IMR-90 (cell line): ENCODE measurements at regions not wholly inside any gene's neighbourhood (a gene's known extent, or its start where the extent isn't known, plus 50 kb on each side); places are given as distances from the start of the nearest gene placed in this dataset.

Experiments used
- ATAC-seq: fragments of 200-7000 bp; cut with Tn5 transposase; 2 replicates; pipeline ENCODE4 v1.9.1; 2020; ENCODE audit warnings: low read depth, mild to moderate bottlenecking, moderate library complexity
- BruUV-seq: library from RNA; stranded (reverse); fragments of 400-500 nt; replicated peaks from 2 replicates; lab custom pipeline; 2021; lab: Mats Ljungman, UMichigan
- CTCF ChIA-PET: fragments of 300-600 bp; formaldehyde crosslinking; extraction: SDS; loops from one replicate; lab custom pipeline; 2021; ENCODE audit warnings: antibody characterized with exemption; lab: Yijun Ruan, JAX
- POLR2A ChIA-PET: fragments of 300-600 bp; sonication (Branson Sonifier 250); formaldehyde crosslinking; loops from one replicate; lab custom pipeline; 2022; ENCODE audit warnings: antibody characterized with exemption; ENCODE audit not compliant: unreplicated experiment; lab: Charles Lee
- DNase-seq: peaks from one replicate; pipeline ENCODE4 v3.0.0; 2013
- H2AFZ ChIP-seq: replicated peaks from 2 replicates; pipeline ENCODE3; 2013; ENCODE audit warnings: low read length, mild to moderate bottlenecking; ENCODE audit not compliant: poor library complexity
- H2AK5ac ChIP-seq: 2 replicates; pipeline ENCODE4 v1.6.1; 2013; ENCODE audit warnings: low read depth, low read length, inconsistent platforms
- H2AK9ac ChIP-seq: replicated peaks from 2 replicates; pipeline ENCODE3; 2013; ENCODE audit warnings: mild to moderate bottlenecking, low read depth, low read length, moderate library complexity; ENCODE audit not compliant: poor library complexity
- H2BK120ac ChIP-seq: 2 replicates; pipeline ENCODE4 v1.6.1; 2013; ENCODE audit warnings: low read depth, low read length, inconsistent platforms
- H2BK15ac ChIP-seq: 3 replicates; pipeline ENCODE4 v1.6.1; 2013; ENCODE audit warnings: low read depth, low read length, inconsistent platforms
- H2BK20ac ChIP-seq: 2 replicates; pipeline ENCODE4 v1.6.1; 2013; ENCODE audit warnings: low read depth, mild to moderate bottlenecking, inconsistent platforms, low read length, moderate library complexity
- H2BK5ac ChIP-seq: 2 replicates; pipeline ENCODE4 v1.6.1; 2013; ENCODE audit warnings: mild to moderate bottlenecking, low read depth, low read length, inconsistent platforms; ENCODE audit not compliant: poor library complexity, severe bottlenecking
- H3K14ac ChIP-seq: replicated peaks from 2 replicates; pipeline ENCODE4 v1.6.1; 2013; ENCODE audit warnings: low read depth, low read length, inconsistent platforms
- H3K18ac ChIP-seq: 2 replicates; pipeline ENCODE4 v1.6.1; 2013; ENCODE audit warnings: low read depth, low read length, control low read depth
- H3K23ac ChIP-seq: 2 replicates; pipeline ENCODE4 v1.6.1; 2013; ENCODE audit warnings: low read depth, low read length, inconsistent platforms
- H3K27ac ChIP-seq: 2 replicates; pipeline ENCODE4 v1.5.1; 2013; ENCODE audit warnings: mild to moderate bottlenecking, control low read depth, low read length; ENCODE audit not compliant: insufficient read depth
- H3K27me3 ChIP-seq: 2 replicates; pipeline ENCODE4 v1.6.1; 2013; ENCODE audit warnings: low read length; ENCODE audit not compliant: control insufficient read depth, insufficient read depth
- H3K36me3 ChIP-seq: 2 replicates; pipeline ENCODE4 v1.6.1; 2013; ENCODE audit warnings: low read length, mixed read lengths; ENCODE audit not compliant: control insufficient read depth, insufficient read depth
- H3K4ac ChIP-seq: 2 replicates; pipeline ENCODE4 v1.6.1; 2013; ENCODE audit warnings: low read depth, low read length, inconsistent platforms
- H3K4me1 ChIP-seq: 2 replicates; pipeline ENCODE4 v1.6.1; 2013; ENCODE audit warnings: low read length, mixed read lengths; ENCODE audit not compliant: control insufficient read depth, insufficient read depth
- H3K4me2 ChIP-seq: 2 replicates; pipeline ENCODE4 v1.6.1; 2013; ENCODE audit warnings: low read depth, mild to moderate bottlenecking, control low read depth, low read length, moderate library complexity
- H3K4me3 ChIP-seq: 2 replicates; pipeline ENCODE4 v1.5.1; 2013; ENCODE audit warnings: low read depth, mild to moderate bottlenecking, control low read depth, low read length, moderate library complexity; ENCODE audit not compliant: insufficient read depth
- H3K56ac ChIP-seq: 2 replicates; pipeline ENCODE4 v1.6.1; 2013; ENCODE audit warnings: low read length, inconsistent platforms; ENCODE audit not compliant: insufficient read depth; ENCODE audit errors: extremely low read depth
- H3K79me1 ChIP-seq, 2 experiments: 2 replicates each; pipeline ENCODE4 v1.6.1; 2013; ENCODE audit warnings: low read length in 2 of 2, inconsistent platforms in 1 of 2, low read depth in 1 of 2
- H3K9ac ChIP-seq: 2 replicates; pipeline ENCODE4 v1.6.1; 2013; ENCODE audit warnings: low read depth, low read length, control low read depth
- H3K9me1 ChIP-seq: 2 replicates; pipeline ENCODE4 v1.6.1; 2013; ENCODE audit warnings: low read length, inconsistent platforms; ENCODE audit not compliant: insufficient read depth
- H3K9me3 ChIP-seq: 2 replicates; pipeline ENCODE4 v1.6.1; 2013; ENCODE audit warnings: low read length; ENCODE audit not compliant: control insufficient read depth, insufficient read depth
- H4K20me1 ChIP-seq: 2 replicates; pipeline ENCODE4 v1.6.1; 2013; ENCODE audit warnings: low read length, inconsistent platforms; ENCODE audit not compliant: insufficient read depth
- H4K5ac ChIP-seq: 2 replicates; pipeline ENCODE4 v1.6.1; 2013; ENCODE audit warnings: mild to moderate bottlenecking, low read depth, low read length, control low read depth
- H4K8ac ChIP-seq, 2 experiments: 2 replicates each; pipeline ENCODE4 v1.6.1; 2013; ENCODE audit warnings: low read depth in 2 of 2, low read length in 2 of 2, control low read depth in 1 of 2, inconsistent platforms in 1 of 2
- H4K91ac ChIP-seq: 2 replicates; pipeline ENCODE4 v1.6.1; 2013; ENCODE audit warnings: low read depth, low read length, inconsistent platforms; ENCODE audit not compliant: insufficient read depth
- CTCF ChIP-seq: conservative IDR thresholded peaks from 2 replicates; pipeline ENCODE4 v1.5.1; 2012; ENCODE audit warnings: mild to moderate bottlenecking, low read depth, low read length, improper control_type of control experiment
- ELK1 ChIP-seq: fragments of 150-350 bp; IDR thresholded peaks from 2 replicates; pipeline ENCODE4 v1.6.1; 2016; ENCODE audit warnings: low read depth, mild to moderate bottlenecking, low read length, moderate library complexity, borderline replicate concordance
- FOS ChIP-seq: fragments of 150-350 bp; IDR thresholded peaks from 2 replicates; pipeline ENCODE4 v1.6.1; 2016; ENCODE audit warnings: low read depth, low read length
- MAFK ChIP-seq: IDR thresholded peaks from 2 replicates; pipeline ENCODE4 v1.6.1; 2012; ENCODE audit warnings: low read depth, low read length, improper control_type of control experiment
- MAZ ChIP-seq: IDR thresholded peaks from 2 replicates; pipeline ENCODE4 v1.6.1; 2012; ENCODE audit warnings: low read depth, mild to moderate bottlenecking, low read length, improper control_type of control experiment, moderate library complexity, borderline replicate concordance
- NFE2L2 ChIP-seq: fragments of 150-350 bp; IDR thresholded peaks from 2 replicates; pipeline ENCODE4 v1.6.1; 2016; ENCODE audit warnings: low read depth, mild to moderate bottlenecking, low read length
- POLR2A ChIP-seq: IDR thresholded peaks from 2 replicates; pipeline ENCODE4 v1.6.1; 2012; ENCODE audit warnings: mild to moderate bottlenecking, low read depth, low read length
- RAD21 ChIP-seq: IDR thresholded peaks from 2 replicates; pipeline ENCODE4 v1.6.1; 2012; ENCODE audit warnings: low read length, improper control_type of control experiment
- RFX5 ChIP-seq: IDR thresholded peaks from 2 replicates; pipeline ENCODE4 v1.8.0; 2012; ENCODE audit warnings: low read depth, mild to moderate bottlenecking, low read length, moderate library complexity
- WGBS, 2 experiments: methylation state at CpG; one replicate each; pipeline versions ENCODE4 v1.1.5 to v1.1.7; 2013; ENCODE audit warnings: missing lambda C conversion rate in 2 of 2; ENCODE audit not compliant: insufficient read length in 1 of 2; ENCODE audit errors: extremely low coverage in 2 of 2; 5-methylcytosine and 5-hydroxymethylcytosine counted together
- dilution Hi-C: fragments of 300-500 bp; cut with HindIII; formaldehyde crosslinking; loops from one replicate; pipeline ENCODE4 v1.14.3; 2018; ENCODE audit warnings: low sequenced_read_pairs; ENCODE audit not compliant: unreplicated experiment
- in situ Hi-C: fragments of 300-500 bp; cut with MboI; formaldehyde crosslinking; loops from 3 replicates; pipeline ENCODE4 v1.14.3; 2019; ENCODE audit warnings: low sequenced_read_pairs, inconsistent platforms, mixed read lengths
- intact Hi-C: fragments of 100-400 bp; cut with micrococcal nuclease; formaldehyde crosslinking; loops from 2 replicates; pipeline ENCODE4 v1.10.0; 2022
- TF ChIP-seq, protein P1 (sequence below): fragments of 150-350 bp; IDR thresholded peaks from 2 replicates; pipeline ENCODE4 v1.6.1; 2017; ENCODE audit warnings: mild to moderate bottlenecking, antibody characterized with exemption, low read length, low read depth

DNA sequence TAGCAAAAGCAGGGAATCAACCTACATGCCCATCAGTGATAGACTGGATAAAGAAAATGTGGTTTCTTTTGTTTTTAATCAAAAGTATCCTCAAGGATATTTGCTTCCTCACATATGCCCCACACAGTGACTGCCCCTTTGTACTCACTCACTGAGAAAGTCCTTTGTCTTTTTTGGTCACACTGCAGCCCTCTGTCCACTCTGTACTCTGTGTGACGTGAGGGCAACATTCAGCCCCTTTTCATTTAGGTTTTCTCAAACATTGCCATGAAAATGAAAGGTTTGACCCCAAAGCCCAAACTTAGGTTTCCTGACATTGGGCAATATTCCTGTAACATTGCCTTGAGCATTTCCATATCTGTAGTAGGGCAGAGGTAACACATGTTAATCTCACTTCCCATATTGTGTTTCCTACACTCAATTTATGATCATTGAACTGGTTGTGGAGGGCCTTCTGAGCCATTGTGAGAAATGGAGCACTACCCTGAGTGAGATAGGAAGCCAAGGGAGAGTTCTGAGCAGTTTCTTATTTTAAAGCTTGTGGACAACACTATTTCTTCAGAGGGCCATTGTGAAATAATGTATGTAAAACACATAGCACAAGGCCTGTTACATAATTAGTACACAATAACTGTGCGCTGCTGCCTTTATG, 501.9 kb upstream of the C1orf87 start:
- no peak overlapping the region for H3K27ac ChIP-seq
- no peak overlapping the region for H4K5ac ChIP-seq
- H3K14ac ChIP-seq = no peak overlapping the region
- H2BK120ac ChIP-seq = no peak overlapping the region
- no peaks in the 10 kb centered on the region for H3K4me1 ChIP-seq
- H3K56ac ChIP-seq = no peak overlapping the region
- H3K4me3 ChIP-seq = no peak overlapping the region
- DNase-seq (no peak), ATAC-seq (no peak)
- H2AK9ac ChIP-seq = no peak overlapping the region
- H3K9ac ChIP-seq = no peak overlapping the region
- no peaks in the 10 kb centered on the region for H3K79me1 ChIP-seq
- H4K8ac ChIP-seq = no peak overlapping the region
- H3K27me3 ChIP-seq = no peaks in the 10 kb centered on the region
- H3K36me3 ChIP-seq = no peaks in the 10 kb centered on the region
- no peaks in the 10 kb centered on the region for H4K20me1 ChIP-seq
- H2BK15ac ChIP-seq = no peak overlapping the region
- H2BK20ac ChIP-seq = no peak overlapping the region
- no peak overlapping the region for H4K91ac ChIP-seq
- dilution Hi-C loops = no loop called here
- no peak overlapping the region for H2BK5ac ChIP-seq
- POLR2A ChIA-PET = no interaction called here
- H3K9me1 ChIP-seq = no peaks in the 10 kb centered on the region
- in situ Hi-C loops = no loop called here
- no peak overlapping the region for H2AK5ac ChIP-seq
- intact Hi-C loops = no loop called here
- no peak overlapping the region for H3K4ac ChIP-seq
- no TSS peak for BruUV-seq
- H3K9me3 ChIP-seq = peaks cover 8% of the 10 kb centered on the region; the same call in 1 of the 2 replicates
- TF ChIP-seq NFE2L2 (no peak), FOS (no peak), RAD21 (no peak), RFX5 (no peak), POLR2A (no peak), CTCF (no peak), MAZ (no peak), MAFK (no peak), ELK1 (no peak)
- TF ChIP-seq, protein P1, sequence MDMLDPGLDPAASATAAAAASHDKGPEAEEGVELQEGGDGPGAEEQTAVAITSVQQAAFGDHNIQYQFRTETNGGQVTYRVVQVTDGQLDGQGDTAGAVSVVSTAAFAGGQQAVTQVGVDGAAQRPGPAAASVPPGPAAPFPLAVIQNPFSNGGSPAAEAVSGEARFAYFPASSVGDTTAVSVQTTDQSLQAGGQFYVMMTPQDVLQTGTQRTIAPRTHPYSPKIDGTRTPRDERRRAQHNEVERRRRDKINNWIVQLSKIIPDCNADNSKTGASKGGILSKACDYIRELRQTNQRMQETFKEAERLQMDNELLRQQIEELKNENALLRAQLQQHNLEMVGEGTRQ = no peak
- no peak overlapping the region for H3K18ac ChIP-seq
- no peak overlapping the region for H2AFZ ChIP-seq
- CTCF ChIA-PET = no interaction called here
- H3K23ac ChIP-seq = no peak overlapping the region
- no peak overlapping the region for H3K4me2 ChIP-seq
- WGBS, 2 experiments = no CpG with 5 or more reads among the region's 2 CpGs
